Mesodermal cell (in vitro differentiated cells): ENCODE measurements at regions not wholly inside any gene's neighbourhood (a gene's known extent, or its start where the extent isn't known, plus 50 kb on each side); places are given as distances from the start of the nearest gene placed in this dataset.

Experiments used
- H3K27ac ChIP-seq: 2 replicates; pipeline ENCODE4 v1.7.0; 2013; ENCODE audit warnings: mild to moderate bottlenecking, low read depth, low read length, moderate library complexity; ENCODE audit not compliant: severe bottlenecking
- H3K36me3 ChIP-seq: 2 replicates; pipeline ENCODE4 v1.7.1; 2013; ENCODE audit warnings: mild to moderate bottlenecking, low read length, moderate library complexity; ENCODE audit not compliant: control insufficient read depth, insufficient read depth
- H3K4me1 ChIP-seq: one replicate; pipeline ENCODE4 v1.7.1; 2013; ENCODE audit warnings: mild to moderate bottlenecking, low read length; ENCODE audit not compliant: insufficient read depth, control insufficient read depth, poor library complexity, severe bottlenecking
- H3K4me3 ChIP-seq: 2 replicates; pipeline ENCODE4 v1.7.0; 2013; ENCODE audit warnings: low read length, control low read depth, mild to moderate bottlenecking; ENCODE audit not compliant: insufficient read depth, poor library complexity, severe bottlenecking; ENCODE audit errors: extremely low read depth
- H3K9me3 ChIP-seq: 2 replicates; pipeline ENCODE4 v1.7.1; 2013; ENCODE audit warnings: mild to moderate bottlenecking, low read length, moderate library complexity; ENCODE audit not compliant: control insufficient read depth
- WGBS, 2 experiments: methylation state at CpG; one replicate each; pipeline ENCODE4 v1.1.5; 2013; ENCODE audit warnings: missing lambda C conversion rate in 2 of 2; ENCODE audit not compliant: insufficient coverage in 2 of 2; 5-methylcytosine and 5-hydroxymethylcytosine counted together

DNA sequence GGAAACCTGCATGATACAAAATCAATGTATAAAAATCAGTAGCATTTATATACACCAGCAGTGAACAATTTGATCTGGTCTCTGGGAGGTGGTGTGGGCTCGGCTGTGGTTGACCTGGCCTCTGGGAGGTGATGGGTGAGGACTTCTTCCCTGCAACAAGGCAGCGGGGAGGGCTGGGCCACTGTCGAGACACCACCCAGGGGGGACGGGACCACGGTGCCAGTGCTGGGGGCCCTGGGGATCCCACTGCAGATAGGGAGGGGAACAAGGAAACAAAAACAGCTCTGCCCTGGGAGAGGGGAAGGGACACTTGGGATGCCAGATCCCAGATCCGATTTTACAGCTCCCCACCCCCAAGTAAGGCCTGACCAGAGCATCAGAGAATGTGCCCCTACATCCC, 189.6 kb upstream of the SFSWAP start:
- no peaks in the 10 kb centered on the region for H3K9me3 ChIP-seq
- no peaks in the 10 kb centered on the region for H3K4me1 ChIP-seq
- no peak overlapping the region for H3K4me3 ChIP-seq
- 81 to 90% methylated on average over 3 of the region's 6 CpGs for WGBS, 2 experiments
- no peaks in the 10 kb centered on the region for H3K36me3 ChIP-seq
- H3K27ac ChIP-seq = no peak overlapping the region

DNA sequence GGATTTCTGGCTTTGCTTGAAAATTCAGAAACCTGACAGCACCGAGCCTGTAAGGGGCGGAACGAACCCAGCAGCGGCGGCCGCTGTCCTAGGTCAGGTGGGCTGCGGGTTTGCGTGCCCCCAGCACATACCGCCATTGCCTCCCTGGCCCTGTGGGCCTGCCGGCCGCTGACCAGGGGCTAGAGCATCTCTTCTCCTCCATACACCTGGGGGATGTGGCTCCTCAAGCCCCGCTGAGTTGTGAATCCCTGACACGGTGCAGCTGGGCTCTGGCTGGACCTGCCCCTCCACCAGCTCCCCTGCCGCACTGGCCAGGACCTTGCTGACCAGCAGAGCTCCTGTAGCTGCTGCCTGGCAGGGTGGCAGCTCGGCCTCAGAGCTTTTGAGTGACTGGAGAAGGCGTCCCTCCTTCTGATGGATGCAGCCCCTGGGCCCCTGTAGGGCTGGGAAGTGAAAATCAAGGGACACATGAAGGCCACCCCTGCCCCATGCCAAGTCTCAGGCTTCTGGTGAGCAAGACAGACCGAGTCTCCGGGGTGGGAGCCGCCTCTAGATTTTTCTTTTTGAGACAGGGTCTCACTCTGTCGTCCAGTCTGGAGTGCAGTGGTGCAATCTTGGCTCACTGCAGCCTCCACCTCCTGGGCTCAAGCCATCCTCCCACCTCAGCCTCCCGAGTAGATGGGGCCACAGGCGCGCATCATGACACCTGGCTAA, 184.9 kb upstream of the SFSWAP start:
- Histone ChIP-seq H3K4me1 (no peaks in the 10 kb centered on the region), H3K27ac (no peak overlapping the region), H3K9me3 (no peaks in the 10 kb centered on the region), H3K4me3 (no peak overlapping the region), H3K36me3 (no peaks in the 10 kb centered on the region)
- 93% methylated on average over 19 to 20 of the region's 23 CpGs for WGBS, 2 experiments

GRCh38 chr12:131527092-131527491, 183.8 kb upstream of the SFSWAP start:
- no peak overlapping the region for H3K27ac ChIP-seq
- no peaks in the 10 kb centered on the region for H3K36me3 ChIP-seq
- no peak overlapping the region for H3K4me3 ChIP-seq
- WGBS, 2 experiments = 79 to 80% methylated on average over 10 of the region's 11 CpGs
- H3K9me3 ChIP-seq = no peaks in the 10 kb centered on the region
- no peaks in the 10 kb centered on the region for H3K4me1 ChIP-seq

- no peak overlapping the region for H3K4me3 ChIP-seq
- H3K27ac ChIP-seq = no peak overlapping the region
- H3K9me3 ChIP-seq = no peaks in the 10 kb centered on the region
- H3K4me1 ChIP-seq = no peaks in the 10 kb centered on the region
- WGBS, 2 experiments = 83 to 96% methylated on average over 2 to 6 of the region's 9 CpGs
- no peaks in the 10 kb centered on the region for H3K36me3 ChIP-seq
Measured at GRCh38 chr12:131527736-131528135, 183.2 kb upstream of the SFSWAP start.

GRCh38 chr12:131528144-131528543, 182.7 kb upstream of the SFSWAP start:
- no peaks in the 10 kb centered on the region for H3K4me1 ChIP-seq
- H3K4me3 ChIP-seq = no peak overlapping the region
- no peaks in the 10 kb centered on the region for H3K9me3 ChIP-seq
- H3K36me3 ChIP-seq = no peaks in the 10 kb centered on the region
- H3K27ac ChIP-seq = no peak overlapping the region
- 92 to 95% methylated on average over 2 to 6 of the region's 11 CpGs for WGBS, 2 experiments

DNA sequence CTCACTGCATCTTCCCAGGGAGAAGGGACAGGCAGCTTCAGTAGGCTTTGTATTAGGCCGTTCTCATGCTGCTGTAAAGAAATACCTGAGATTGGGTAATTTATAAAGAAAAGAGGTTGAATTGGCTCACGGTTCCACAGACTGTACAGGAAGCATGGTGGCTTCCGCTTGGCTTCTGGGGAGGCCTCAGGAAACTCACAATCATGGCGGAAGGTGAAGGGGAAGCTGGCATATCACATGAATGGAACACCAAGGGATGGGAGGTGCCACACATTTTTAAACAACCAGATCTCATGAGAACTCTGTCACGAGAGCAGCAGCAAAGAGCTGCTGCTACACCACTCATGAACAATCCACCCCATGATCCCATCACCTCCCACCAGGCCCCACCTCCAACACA, 182.2 kb upstream of the SFSWAP start:
- H3K36me3 ChIP-seq = no peaks in the 10 kb centered on the region
- H3K27ac ChIP-seq = no peak overlapping the region
- H3K4me1 ChIP-seq = no peaks in the 10 kb centered on the region
- WGBS, 2 experiments = 79 to 90% methylated on average over 4 to 5 of the region's 5 CpGs
- no peak overlapping the region for H3K4me3 ChIP-seq
- no peaks in the 10 kb centered on the region for H3K9me3 ChIP-seq

GRCh38 chr12:131529196-131530040, 181.5 kb upstream of the SFSWAP start:
- H3K4me3 ChIP-seq = no peak overlapping the region
- WGBS, 2 experiments = 94 to 97% methylated on average over 11 of the region's 18 CpGs
- H3K27ac ChIP-seq = no peak overlapping the region
- no peaks in the 10 kb centered on the region for H3K9me3 ChIP-seq
- no peaks in the 10 kb centered on the region for H3K4me1 ChIP-seq
- no peaks in the 10 kb centered on the region for H3K36me3 ChIP-seq

- 96 to 100% methylated on average over 4 to 5 of the region's 7 CpGs for WGBS, 2 experiments
- Histone ChIP-seq H3K4me3 (no peak overlapping the region), H3K27ac (no peak overlapping the region), H3K36me3 (no peaks in the 10 kb centered on the region), H3K4me1 (no peaks in the 10 kb centered on the region), H3K9me3 (no peaks in the 10 kb centered on the region)
Measured at GRCh38 chr12:131530041-131530332, 180.9 kb upstream of the SFSWAP start.

DNA sequence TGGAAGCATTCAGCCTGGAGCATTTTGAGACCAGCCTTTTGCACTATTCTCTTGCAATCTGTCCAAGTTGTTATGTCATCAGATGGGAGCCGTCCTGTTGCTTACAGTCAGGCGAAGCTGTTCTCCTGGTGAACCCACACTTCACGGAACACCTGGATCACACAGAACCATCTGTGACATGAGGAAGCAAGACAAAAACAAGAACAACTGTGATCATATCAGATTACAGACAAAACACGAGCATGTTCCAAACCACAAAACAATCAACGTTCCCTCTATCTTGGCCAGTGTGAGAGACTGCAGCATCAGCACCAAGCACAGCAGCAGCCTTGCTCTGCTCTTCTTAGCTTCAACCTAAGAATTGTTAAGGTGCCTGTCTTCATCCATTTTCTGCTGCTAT, 180.5 kb upstream of the SFSWAP start:
- 86 to 88% methylated on average over 5 of the region's 5 CpGs for whole genome bisulfite sequencing, 2 experiments
- H3K4me3 ChIP-seq = no peak overlapping the region

DNA sequence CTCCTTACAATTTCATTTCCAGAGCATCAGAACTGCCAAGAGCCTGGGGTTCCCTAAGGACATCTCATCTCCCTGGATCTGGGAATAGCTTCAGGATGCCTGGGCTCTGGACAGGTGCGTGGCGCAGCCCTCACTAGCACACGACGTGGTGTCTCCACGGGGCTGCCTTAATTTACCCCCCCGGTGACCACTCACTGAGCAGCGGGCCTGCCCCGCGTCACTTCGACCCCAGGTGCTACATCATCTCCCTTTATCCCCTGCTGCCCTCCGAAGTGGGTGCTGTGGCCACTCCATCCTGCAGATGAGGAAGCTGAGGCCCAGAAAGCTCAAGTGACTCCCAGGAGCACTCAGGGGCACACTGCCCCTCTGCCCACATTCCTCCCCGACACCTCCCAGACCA, 177.8 kb upstream of the SFSWAP start:
- Histone ChIP-seq H3K9me3 (no peaks in the 10 kb centered on the region), H3K36me3 (no peaks in the 10 kb centered on the region), H3K4me3 (no peak overlapping the region), H3K27ac (no peak overlapping the region), H3K4me1 (no peaks in the 10 kb centered on the region)
- 82 to 85% methylated on average over 9 to 12 of the region's 12 CpGs for WGBS, 2 experiments

More for the DNA sequence above, 180.5 kb upstream of the SFSWAP start:
- Histone ChIP-seq H3K36me3 (no peaks in the 10 kb centered on the region), H3K9me3 (no peaks in the 10 kb centered on the region), H3K27ac (no peak overlapping the region), H3K4me1 (no peaks in the 10 kb centered on the region)

GRCh38 chr12:131535779-131536178, 175.1 kb upstream of the SFSWAP start:
- no peak overlapping the region for H3K27ac ChIP-seq
- 96 to 100% methylated on average over 3 to 4 of the region's 5 CpGs for WGBS, 2 experiments
- H3K36me3 ChIP-seq = no peaks in the 10 kb centered on the region
- H3K9me3 ChIP-seq = no peaks in the 10 kb centered on the region
- H3K4me1 ChIP-seq = no peaks in the 10 kb centered on the region
- no peak overlapping the region for H3K4me3 ChIP-seq
